Activated naive CD4-positive, alpha-beta T cell treated with anti-CD3 and anti-CD28 coated beads, Interleukin-2, amount 10 ng/mL, durations not matched to agents 7 days and 5 days (primary cell): ENCODE measurements at regions not wholly inside any gene's neighbourhood (a gene's known extent, or its start where the extent isn't known, plus 50 kb on each side); places are given as distances from the start of the nearest gene placed in this dataset.
A peak's percentile ranks its signal among the peaks of the same experiment; 100 is the strongest.
"Not testable (repeated sequence)": the region's sequence is repeated elsewhere in the genome, so short reads cannot be mapped to it uniquely, and the experiment has no call there.

ENCODE experiments used
- CTCF ChIA-PET: fragments of 350-600 bp; sonication (Branson Sonifier 250); formaldehyde crosslinking; loops from one replicate; lab custom pipeline; 2021; ENCODE audit warnings: antibody characterized with exemption; lab: Charles Lee
- DNase-seq: peaks from one replicate; pipeline ENCODE4 v3.0.0-alpha.2; 2020
- H3K27ac Mint-ChIP-seq: one replicate; pipeline ENCODE4 v1.8.0; 2021; ENCODE audit warnings: mild to moderate bottlenecking, moderate library complexity, mixed read lengths
- H3K27me3 Mint-ChIP-seq: one replicate; pipeline ENCODE4 v1.8.0; 2021; ENCODE audit warnings: mild to moderate bottlenecking, mixed read lengths
- H3K36me3 Mint-ChIP-seq: one replicate; pipeline ENCODE4 v1.8.0; 2021; ENCODE audit warnings: mixed read lengths
- H3K4me1 Mint-ChIP-seq: one replicate; pipeline ENCODE4 v1.8.0; 2021; ENCODE audit warnings: mixed read lengths
- H3K4me3 Mint-ChIP-seq: one replicate; pipeline ENCODE4 v1.8.0; 2021; ENCODE audit warnings: mild to moderate bottlenecking, moderate library complexity, mixed read lengths
- H3K9me3 Mint-ChIP-seq: one replicate; pipeline ENCODE4 v1.8.0; 2021; ENCODE audit warnings: mixed read lengths

GRCh38 chr7:51388241-51388640 is 71.6 kb upstream of the COBL start:
- H3K4me1 Mint-ChIP-seq, DNase-seq, H3K9me3 Mint-ChIP-seq, H3K36me3 Mint-ChIP-seq, H3K27me3 Mint-ChIP-seq, H3K4me3 Mint-ChIP-seq, H3K27ac Mint-ChIP-seq, CTCF ChIA-PET: not testable (repeated sequence)

DNA sequence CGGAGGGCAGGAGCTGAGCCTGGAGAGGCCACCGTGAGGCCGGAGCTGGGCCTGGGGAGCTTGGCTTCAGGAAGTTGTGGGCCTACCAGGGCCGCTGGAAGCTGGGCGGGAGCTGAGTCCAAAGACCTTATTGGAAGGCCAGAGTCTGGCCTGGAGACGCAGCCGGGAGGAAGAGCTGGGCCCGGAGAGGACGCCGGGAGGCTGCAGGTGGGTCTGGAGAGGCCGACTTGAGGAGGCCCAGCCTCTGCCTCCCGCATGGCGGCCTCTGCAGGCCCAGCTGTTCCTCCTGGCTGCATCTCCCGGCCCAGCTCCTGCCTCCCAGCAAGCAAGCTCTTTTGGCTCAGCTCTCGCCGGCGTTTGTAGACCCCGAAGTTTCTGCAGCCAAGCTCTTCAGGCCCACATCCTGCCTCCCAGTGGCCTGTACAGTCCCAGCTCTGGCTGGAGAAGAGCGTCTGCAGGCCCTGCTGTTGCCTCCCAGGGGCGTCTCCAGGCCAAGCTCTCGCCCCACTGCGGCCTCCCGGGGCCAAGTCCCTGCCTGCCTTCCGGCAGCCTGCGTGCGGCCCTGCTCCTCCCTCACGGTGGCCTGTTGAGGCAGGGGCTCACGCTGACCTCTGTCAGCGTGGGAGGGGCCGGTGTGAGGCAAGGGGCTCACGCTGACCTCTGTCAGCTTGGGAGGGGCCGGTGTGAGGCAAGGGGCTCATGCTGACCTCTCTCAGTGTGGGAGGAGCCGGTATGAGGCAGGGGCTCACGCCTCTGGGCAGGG is 70.4 kb upstream of the COBL start:
- H3K4me3 Mint-ChIP-seq, CTCF ChIA-PET: not testable (repeated sequence)

GRCh38 chr7:51386184-51386583 is 69.6 kb upstream of the COBL start:
- H3K4me3 Mint-ChIP-seq, H3K36me3 Mint-ChIP-seq, H3K27ac Mint-ChIP-seq, H3K9me3 Mint-ChIP-seq, H3K27me3 Mint-ChIP-seq, H3K4me1 Mint-ChIP-seq, CTCF ChIA-PET, DNase-seq: not testable (repeated sequence)

More for the DNA sequence above, 70.4 kb upstream of the COBL start:
- not testable (repeated sequence) for H3K4me1 Mint-ChIP-seq, H3K27ac Mint-ChIP-seq, H3K9me3 Mint-ChIP-seq, H3K36me3 Mint-ChIP-seq, H3K27me3 Mint-ChIP-seq, DNase-seq

DNA sequence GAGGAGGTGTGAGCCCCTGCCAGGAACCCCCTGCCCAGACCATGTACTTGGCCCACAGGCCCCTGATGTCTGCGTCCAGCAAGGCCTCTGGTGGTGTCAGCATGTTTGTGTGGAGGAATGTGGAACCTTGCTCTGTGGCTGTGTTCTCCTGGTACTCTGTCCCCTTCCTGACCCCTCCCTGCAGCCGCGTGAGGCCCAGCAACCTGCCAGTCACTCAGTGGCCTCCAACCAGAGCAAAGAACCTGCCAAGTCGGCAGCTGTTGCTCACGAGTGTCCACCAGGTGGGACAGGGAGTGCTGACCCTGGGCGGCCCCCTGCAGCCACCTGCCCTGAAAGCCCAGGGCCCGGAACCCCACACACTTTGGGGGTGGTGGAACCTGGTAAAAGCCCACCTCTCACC is 65.6 kb upstream of the COBL start:
- H3K27ac Mint-ChIP-seq, H3K9me3 Mint-ChIP-seq, H3K4me1 Mint-ChIP-seq, H3K36me3 Mint-ChIP-seq, H3K4me3 Mint-ChIP-seq, DNase-seq, H3K27me3 Mint-ChIP-seq, CTCF ChIA-PET: not testable (repeated sequence)

- no peak overlapping the region for H3K4me3 Mint-ChIP-seq
- DNase-seq = no peak
- H3K36me3 Mint-ChIP-seq = no peaks in the 10 kb centered on the region
- H3K27ac Mint-ChIP-seq = no peak overlapping the region
- no peaks in the 10 kb centered on the region for H3K4me1 Mint-ChIP-seq
- peaks cover 5% of the 10 kb centered on the region for H3K27me3 Mint-ChIP-seq
- H3K9me3 Mint-ChIP-seq = no peaks in the 10 kb centered on the region
- CTCF ChIA-PET = no interaction called here
Measured at GRCh38 chr7:51376420-51377092, 59.9 kb upstream of the COBL start.

DNA sequence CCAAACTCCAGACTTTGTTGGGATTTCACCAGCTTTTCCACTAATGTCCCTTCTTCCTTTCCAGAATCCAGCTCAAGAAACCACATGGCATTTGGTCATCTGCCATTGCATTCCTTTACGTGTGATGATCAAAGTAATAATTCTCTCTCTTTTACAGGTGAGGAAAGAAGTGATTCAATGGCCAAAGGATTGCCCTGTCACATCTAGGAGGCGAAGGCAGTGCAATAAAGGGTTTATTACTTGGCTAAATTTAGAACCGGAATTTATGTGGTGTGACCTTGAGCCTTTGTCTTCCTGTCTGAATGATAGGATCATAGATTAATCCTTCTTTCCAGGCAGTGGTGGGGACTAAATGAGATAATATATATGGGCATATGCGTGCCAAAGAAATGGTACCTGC is 58.3 kb upstream of the COBL start:
- Mint-ChIP-seq H3K9me3 (no peaks in the 10 kb centered on the region), H3K4me3 (no peak overlapping the region), H3K27me3 (peaks cover 5% of the 10 kb centered on the region), H3K4me1 (no peaks in the 10 kb centered on the region), H3K27ac (no peak overlapping the region), H3K36me3 (no peaks in the 10 kb centered on the region)
- no peak for DNase-seq
- CTCF ChIA-PET = no interaction called here

- H3K4me3 Mint-ChIP-seq, DNase-seq, H3K27me3 Mint-ChIP-seq, CTCF ChIA-PET, H3K27ac Mint-ChIP-seq, H3K4me1 Mint-ChIP-seq, H3K9me3 Mint-ChIP-seq, H3K36me3 Mint-ChIP-seq: not testable (repeated sequence)
Measured at GRCh38 chr7:51373607-51374006, 57.0 kb upstream of the COBL start.

GRCh38 chr7:51369746-51370145 is 53.1 kb upstream of the COBL start:
- no peak for DNase-seq
- Mint-ChIP-seq H3K27me3 (peaks cover 5% of the 10 kb centered on the region), H3K36me3 (no peaks in the 10 kb centered on the region), H3K9me3 (no peaks in the 10 kb centered on the region), H3K4me1 (no peaks in the 10 kb centered on the region), H3K27ac (no peak overlapping the region), H3K4me3 (no peak overlapping the region)
- CTCF ChIA-PET = interaction anchor here (1.2 to 7.0 kb wide), 2 partner anchors 207 to 337 kb away, joined by 3 to 87 read pairs; no protein-coding TSS in a partner anchor

- not testable (repeated sequence) for H3K27me3 Mint-ChIP-seq, H3K4me1 Mint-ChIP-seq, H3K27ac Mint-ChIP-seq, DNase-seq, H3K9me3 Mint-ChIP-seq, H3K36me3 Mint-ChIP-seq, H3K4me3 Mint-ChIP-seq
- CTCF ChIA-PET = interaction anchor here (1.2 to 7.0 kb wide), 2 partner anchors 207 to 336 kb away, joined by 3 to 87 read pairs; no protein-coding TSS in a partner anchor
Measured at GRCh38 chr7:51369228-51369627, 52.6 kb upstream of the COBL start.

DNA sequence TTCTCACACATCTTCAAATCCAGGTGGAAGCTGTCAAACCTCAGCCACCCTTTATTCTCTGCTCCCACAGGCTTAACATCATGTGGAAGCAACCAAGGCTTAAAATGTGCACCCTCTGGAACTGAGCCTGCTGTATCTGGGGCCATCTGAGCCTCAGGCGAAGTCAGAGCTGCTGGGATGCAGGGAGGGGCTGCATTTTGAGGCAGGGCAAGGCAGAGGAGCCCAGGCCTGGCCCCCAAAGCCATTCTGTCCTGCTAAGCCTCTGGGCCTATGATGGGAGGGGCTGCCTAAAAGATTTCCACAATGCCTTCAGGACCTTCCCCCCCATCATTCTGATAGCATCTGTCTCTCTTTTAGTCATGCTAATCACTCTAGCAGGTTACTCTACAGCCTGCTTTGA is 51.7 kb upstream of the COBL start:
- H3K4me1 Mint-ChIP-seq = no peaks in the 10 kb centered on the region
- CTCF ChIA-PET = interaction anchor here (7.0 kb wide), 1 partner anchor 206 kb away, joined by 87 read pairs; no protein-coding TSS in a partner anchor
- H3K36me3 Mint-ChIP-seq = no peaks in the 10 kb centered on the region
- H3K4me3 Mint-ChIP-seq = no peak overlapping the region
- H3K27me3 Mint-ChIP-seq = peaks cover 7% of the 10 kb centered on the region
- no peak for DNase-seq
- H3K9me3 Mint-ChIP-seq = no peaks in the 10 kb centered on the region
- no peak overlapping the region for H3K27ac Mint-ChIP-seq

DNA sequence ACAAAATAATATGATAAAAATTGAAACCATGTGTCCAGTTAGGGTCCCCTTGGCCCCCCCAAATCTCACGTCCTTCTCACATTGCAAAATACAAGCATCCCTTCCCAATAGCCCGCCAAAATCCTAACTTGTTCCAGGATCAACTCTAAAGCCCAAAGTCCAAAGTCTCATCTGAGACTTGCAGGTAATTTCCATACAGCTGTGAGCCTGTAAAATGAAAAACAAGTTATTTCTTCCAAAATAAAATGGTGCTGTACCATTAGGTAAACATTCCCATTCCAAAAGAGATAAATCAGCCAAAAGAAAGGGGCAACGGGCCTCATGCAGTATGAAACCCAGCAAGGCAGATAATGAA is 51.0 kb upstream of the COBL start:
- Mint-ChIP-seq H3K36me3 (no peaks in the 10 kb centered on the region), H3K27ac (no peak overlapping the region), H3K4me3 (no peak overlapping the region), H3K27me3 (peaks cover 9% of the 10 kb centered on the region), H3K9me3 (no peaks in the 10 kb centered on the region), H3K4me1 (no peaks in the 10 kb centered on the region)
- CTCF ChIA-PET = interaction anchor here (1.0 to 7.0 kb wide), 3 partner anchors 13 to 205 kb away, joined by 3 to 87 read pairs (median 4); no protein-coding TSS in a partner anchor
- no peak for DNase-seq

GRCh38 chr7:51366930-51367613 is 50.5 kb upstream of the COBL start:
- Mint-ChIP-seq H3K4me1 (no peaks in the 10 kb centered on the region), H3K36me3 (no peaks in the 10 kb centered on the region), H3K4me3 (no peak overlapping the region), H3K9me3 (peaks cover 3% of the 10 kb centered on the region), H3K27me3 (peaks cover 9% of the 10 kb centered on the region), H3K27ac (no peak overlapping the region)
- peak; percentile 22 for DNase-seq
- CTCF ChIA-PET = interaction anchor here (1.0 to 7.0 kb wide), 3 partner anchors 12 to 205 kb away, joined by 3 to 87 read pairs (median 4); no protein-coding TSS in a partner anchor
